ENCODE measurements at regions not wholly inside any gene's neighbourhood (a gene's known extent, or its start where the extent isn't known, plus 50 kb on each side); places are given as distances from the start of the nearest gene placed in this dataset.

DNA sequence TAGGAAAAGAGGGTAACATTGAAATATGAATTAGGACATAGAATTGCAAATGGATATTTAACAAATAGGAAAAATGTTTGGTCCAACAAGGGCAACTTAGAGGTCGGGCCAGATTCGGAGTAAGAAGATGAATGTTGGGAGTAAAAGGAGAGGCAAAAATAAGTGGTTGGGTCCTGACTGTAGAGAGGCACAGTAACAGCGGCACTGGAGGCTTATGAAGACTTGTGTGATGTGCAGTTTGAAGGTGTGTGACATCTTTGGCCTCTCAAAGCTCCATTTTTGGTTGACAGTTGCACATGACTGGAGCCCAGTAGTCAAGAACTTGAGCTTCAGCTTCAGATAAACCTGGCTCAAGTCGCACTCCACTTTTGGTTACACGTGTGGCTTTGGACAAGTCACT lies 109.9 kb upstream of the PAXBP1 start:
- H3K4me2 ChIP-seq (ENCODE audit: low read depth, low read length): no peak overlapping the region
- no peak overlapping the region for H2AFZ ChIP-seq (ENCODE audit: low read length)
- no peaks in the 10 kb centered on the region for H4K20me1 ChIP-seq (ENCODE audit: insufficient read depth, low read length)
- H3K9ac ChIP-seq (ENCODE audit: low read length): no peak overlapping the region
- no peaks in the 10 kb centered on the region for H3K9me3 ChIP-seq (replicated peaks; ENCODE audit: insufficient read depth, low read length)
- no peaks in the 10 kb centered on the region for H3F3A ChIP-seq (ENCODE audit: insufficient read depth, low read length)
- H3K4me1 ChIP-seq (ENCODE audit: low read length): no peaks in the 10 kb centered on the region
- no peak for DNase-seq
- no peaks in the 10 kb centered on the region for H3K9me2 ChIP-seq (replicated peaks; ENCODE audit: insufficient read depth, low read length)
- no peaks in the 10 kb centered on the region for H3K27me3 ChIP-seq (replicated peaks; ENCODE audit: insufficient read depth, low read length)
- no peak overlapping the region for H3K4me3 ChIP-seq (ENCODE audit: low read length)
- H3K36me3 ChIP-seq (replicated peaks; ENCODE audit: insufficient read depth, low read length): no peaks in the 10 kb centered on the region
- TF ChIP-seq EZH2 (optimal IDR thresholded peaks at IDR 0.05; ENCODE audit: low read depth, low read length): no peak
- TF ChIP-seq EZH2phosphoT487 (IDR thresholded peaks at IDR 0.05; ENCODE audit: low read length): no peak
- no peak for TF ChIP-seq CTCF (IDR thresholded peaks at IDR 0.05; ENCODE audit: low read length)
- no peaks in the 10 kb centered on the region for H3K79me2 ChIP-seq (ENCODE audit: low read length)
- no peak overlapping the region for H3K27ac ChIP-seq (ENCODE audit: low read length)

- H3K79me2 ChIP-seq (ENCODE audit: low read length): no peaks in the 10 kb centered on the region
Observed at GRCh38 chr21:32884062-32884461, 112.5 kb upstream of the PAXBP1 start.

GRCh38 chr21:32886339-32886738 lies 114.8 kb upstream of the PAXBP1 start:
- Histone ChIP-seq H3K9me2 (replicated peaks; ENCODE audit: insufficient read depth, low read length) (no peaks in the 10 kb centered on the region), H3K9me3 (replicated peaks; ENCODE audit: insufficient read depth, low read length) (no peaks in the 10 kb centered on the region), H3K79me2 (ENCODE audit: low read length) (no peaks in the 10 kb centered on the region), H3F3A (ENCODE audit: insufficient read depth, low read length) (no peaks in the 10 kb centered on the region), H3K4me2 (ENCODE audit: low read depth, low read length) (peak overlapping the region; percentile 78), H3K27me3 (replicated peaks; ENCODE audit: insufficient read depth, low read length) (no peaks in the 10 kb centered on the region), H2AFZ (ENCODE audit: low read length) (peak overlapping the region; percentile 67), H3K27ac (ENCODE audit: low read length) (no peak overlapping the region), H3K4me1 (ENCODE audit: low read length) (no peaks in the 10 kb centered on the region), H3K9ac (ENCODE audit: low read length) (no peak overlapping the region), H3K36me3 (replicated peaks; ENCODE audit: insufficient read depth, low read length) (no peaks in the 10 kb centered on the region), H4K20me1 (ENCODE audit: insufficient read depth, low read length) (no peaks in the 10 kb centered on the region), H3K4me3 (ENCODE audit: low read length) (peak overlapping the region; percentile 63)
- peak; percentile 82 for DNase-seq
- TF ChIP-seq EZH2phosphoT487 (IDR thresholded peaks at IDR 0.05; ENCODE audit: low read length) (no peak), CTCF (IDR thresholded peaks at IDR 0.05; ENCODE audit: low read length) (peak; percentile 11; the same call in 1 of the 2 replicates)

More at GRCh38 chr21:32884062-32884461, 112.5 kb upstream of the PAXBP1 start:
- Histone ChIP-seq H2AFZ (ENCODE audit: low read length) (no peak overlapping the region), H3K4me1 (ENCODE audit: low read length) (no peaks in the 10 kb centered on the region), H4K20me1 (ENCODE audit: insufficient read depth, low read length) (no peaks in the 10 kb centered on the region), H3K9me3 (replicated peaks; ENCODE audit: insufficient read depth, low read length) (no peaks in the 10 kb centered on the region), H3K9me2 (replicated peaks; ENCODE audit: insufficient read depth, low read length) (no peaks in the 10 kb centered on the region), H3K9ac (ENCODE audit: low read length) (no peak overlapping the region), H3K27me3 (replicated peaks; ENCODE audit: insufficient read depth, low read length) (no peaks in the 10 kb centered on the region), H3K4me2 (ENCODE audit: low read depth, low read length) (no peak overlapping the region), H3K27ac (ENCODE audit: low read length) (no peak overlapping the region), H3K36me3 (replicated peaks; ENCODE audit: insufficient read depth, low read length) (no peaks in the 10 kb centered on the region), H3F3A (ENCODE audit: insufficient read depth, low read length) (no peaks in the 10 kb centered on the region), H3K4me3 (ENCODE audit: low read length) (no peak overlapping the region)
- no peak for DNase-seq
- TF ChIP-seq EZH2phosphoT487 (IDR thresholded peaks at IDR 0.05; ENCODE audit: low read length) (no peak), EZH2 (optimal IDR thresholded peaks at IDR 0.05; ENCODE audit: low read depth, low read length) (no peak), CTCF (IDR thresholded peaks at IDR 0.05; ENCODE audit: low read length) (no peak)
